ENCODE measurements at regions not wholly inside any gene's neighbourhood (a gene's known extent, or its start where the extent isn't known, plus 50 kb on each side); places are given as distances from the start of the nearest gene placed in this dataset. TPM values are rescaled to one million over a fixed set of nuclear protein-coding genes. Genes with fewer than 3 reads are reported as not detected.

DNA sequence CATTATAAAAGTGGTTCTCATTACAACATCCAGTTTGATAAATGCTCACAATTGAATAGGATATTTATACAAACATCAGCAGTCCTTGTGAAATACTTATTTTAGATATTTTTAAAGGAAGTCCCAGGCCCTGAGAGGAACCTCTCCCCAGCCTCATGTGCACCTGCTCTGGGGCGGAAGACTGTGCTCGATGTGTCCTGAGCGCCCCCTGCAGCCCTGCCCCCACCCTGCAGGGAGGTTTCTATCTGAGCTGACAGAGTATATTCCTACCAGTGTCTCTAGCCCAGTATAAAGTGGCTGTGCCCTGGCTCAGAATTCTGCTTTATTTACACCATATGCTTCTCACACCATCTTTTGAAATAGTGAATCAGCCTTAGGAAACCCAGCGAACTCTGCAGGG lies 1349.1 kb downstream of the TMEM121 start:
- Histone ChIP-seq H3K36me3 (no peaks in the 10 kb centered on the region), H3K9me3 (no peaks in the 10 kb centered on the region), H3K27ac (no peak overlapping the region), H3K4me1 (no peaks in the 10 kb centered on the region), H3K4me3 (no peak overlapping the region), H3K27me3 (peaks cover 0 to 13% of the 10 kb centered on the region in 2 donors)
- no peak for DNase-seq
- intact Hi-C loops (cut with DNase I; ENCODE audit: low total_unique reads) = no loop called here
- TF ChIP-seq, protein P1, sequence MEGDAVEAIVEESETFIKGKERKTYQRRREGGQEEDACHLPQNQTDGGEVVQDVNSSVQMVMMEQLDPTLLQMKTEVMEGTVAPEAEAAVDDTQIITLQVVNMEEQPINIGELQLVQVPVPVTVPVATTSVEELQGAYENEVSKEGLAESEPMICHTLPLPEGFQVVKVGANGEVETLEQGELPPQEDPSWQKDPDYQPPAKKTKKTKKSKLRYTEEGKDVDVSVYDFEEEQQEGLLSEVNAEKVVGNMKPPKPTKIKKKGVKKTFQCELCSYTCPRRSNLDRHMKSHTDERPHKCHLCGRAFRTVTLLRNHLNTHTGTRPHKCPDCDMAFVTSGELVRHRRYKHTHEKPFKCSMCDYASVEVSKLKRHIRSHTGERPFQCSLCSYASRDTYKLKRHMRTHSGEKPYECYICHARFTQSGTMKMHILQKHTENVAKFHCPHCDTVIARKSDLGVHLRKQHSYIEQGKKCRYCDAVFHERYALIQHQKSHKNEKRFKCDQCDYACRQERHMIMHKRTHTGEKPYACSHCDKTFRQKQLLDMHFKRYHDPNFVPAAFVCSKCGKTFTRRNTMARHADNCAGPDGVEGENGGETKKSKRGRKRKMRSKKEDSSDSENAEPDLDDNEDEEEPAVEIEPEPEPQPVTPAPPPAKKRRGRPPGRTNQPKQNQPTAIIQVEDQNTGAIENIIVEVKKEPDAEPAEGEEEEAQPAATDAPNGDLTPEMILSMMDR (IDR thresholded peaks at IDR 0.05) = no peak
- no peak for TF ChIP-seq POLR2A (IDR thresholded peaks at IDR 0.05)

DNA sequence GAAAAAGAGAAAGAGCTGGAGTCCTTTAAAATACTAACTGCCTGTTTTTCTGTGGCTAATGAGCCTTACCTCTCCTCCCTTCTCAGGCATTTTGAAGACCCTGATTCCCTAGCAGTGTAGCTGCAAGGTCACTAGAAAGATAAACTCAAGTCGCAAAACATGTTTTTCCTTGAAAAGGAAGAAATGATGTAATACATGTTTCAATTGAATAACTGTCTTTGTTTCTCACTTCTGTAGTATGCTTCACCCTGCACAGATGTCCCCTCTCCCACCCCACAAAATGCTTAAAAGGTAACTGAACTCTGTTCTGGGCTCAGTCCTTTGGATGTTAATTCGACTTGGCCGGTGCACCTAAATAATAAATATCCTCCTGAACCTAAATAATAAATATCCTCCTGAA lies 1350.3 kb downstream of the TMEM121 start:
- Histone ChIP-seq H3K9me3 (no peaks in the 10 kb centered on the region), H3K4me1 (no peaks in the 10 kb centered on the region), H3K27ac (no peak overlapping the region), H3K4me3 (no peak overlapping the region), H3K27me3 (peaks cover 0 to 13% of the 10 kb centered on the region in 2 donors), H3K36me3 (no peaks in the 10 kb centered on the region)
- intact Hi-C loops (cut with DNase I; ENCODE audit: low total_unique reads) = no loop called here
- TF ChIP-seq POLR2A (IDR thresholded peaks at IDR 0.05) = no peak
- TF ChIP-seq, protein P1 (IDR thresholded peaks at IDR 0.05) = no peak
- no peak for DNase-seq

DNA sequence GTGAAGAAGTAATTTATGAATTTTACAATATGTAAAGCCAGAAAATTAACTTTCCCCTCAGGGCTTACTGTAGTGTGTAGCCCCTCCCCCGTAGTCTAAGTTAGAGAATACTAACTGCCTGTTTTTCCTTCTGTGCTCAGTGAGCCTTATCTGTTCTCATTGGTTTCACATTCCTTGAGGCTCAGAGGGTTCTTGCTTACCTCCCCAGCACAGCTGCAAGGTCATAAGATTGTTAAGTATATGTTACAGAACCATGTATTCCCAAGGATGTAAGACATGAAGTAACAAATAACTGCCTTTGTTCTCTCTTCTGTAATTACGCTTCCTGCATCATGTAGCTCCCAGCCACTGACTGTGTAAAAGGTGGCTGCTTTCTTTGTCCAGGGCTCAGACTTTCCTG lies 1351.1 kb downstream of the TMEM121 start:
- TF ChIP-seq POLR2A (IDR thresholded peaks at IDR 0.05) = no peak
- TF ChIP-seq, protein P1 (IDR thresholded peaks at IDR 0.05) = no peak
- no peak for DNase-seq
- Histone ChIP-seq H3K27me3 (peaks cover 0 to 13% of the 10 kb centered on the region in 2 donors), H3K9me3 (no peaks in the 10 kb centered on the region), H3K4me1 (no peaks in the 10 kb centered on the region), H3K27ac (no peak overlapping the region), H3K36me3 (no peaks in the 10 kb centered on the region), H3K4me3 (no peak overlapping the region)
- intact Hi-C loops (cut with DNase I; ENCODE audit: low total_unique reads) = no loop called here

DNA sequence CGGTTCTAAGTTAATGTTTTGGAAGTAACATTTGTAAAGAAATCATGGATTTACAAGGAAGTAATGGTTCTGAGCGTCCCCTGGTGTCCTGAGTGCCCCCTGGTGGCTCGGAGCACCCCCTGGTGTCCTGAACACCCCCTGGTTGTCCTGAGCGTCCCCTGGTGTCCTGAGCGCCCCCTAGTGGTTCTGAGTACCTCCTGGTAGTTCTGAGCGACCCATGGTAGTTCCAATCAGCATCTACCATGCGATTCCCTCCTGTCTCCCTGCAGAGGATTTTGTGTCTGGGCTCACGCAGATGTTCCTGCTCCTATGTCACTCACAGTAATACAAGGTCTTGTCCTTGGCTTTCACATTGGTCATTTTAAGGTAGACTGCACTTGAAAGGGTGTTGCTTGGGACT lies 1352.9 kb downstream of the TMEM121 start:
- intact Hi-C loops (cut with DNase I; ENCODE audit: low total_unique reads) = no loop called here
- Histone ChIP-seq H3K9me3 (no peaks in the 10 kb centered on the region), H3K4me1 (no peaks in the 10 kb centered on the region), H3K36me3 (no peaks in the 10 kb centered on the region), H3K27me3 (peaks cover 0 to 8% of the 10 kb centered on the region in 2 donors), H3K4me3 (no peak overlapping the region), H3K27ac (no peak overlapping the region)
- no peak for DNase-seq
- TF ChIP-seq, protein P1 (IDR thresholded peaks at IDR 0.05) = no peak
- no peak for TF ChIP-seq POLR2A (IDR thresholded peaks at IDR 0.05)

DNA sequence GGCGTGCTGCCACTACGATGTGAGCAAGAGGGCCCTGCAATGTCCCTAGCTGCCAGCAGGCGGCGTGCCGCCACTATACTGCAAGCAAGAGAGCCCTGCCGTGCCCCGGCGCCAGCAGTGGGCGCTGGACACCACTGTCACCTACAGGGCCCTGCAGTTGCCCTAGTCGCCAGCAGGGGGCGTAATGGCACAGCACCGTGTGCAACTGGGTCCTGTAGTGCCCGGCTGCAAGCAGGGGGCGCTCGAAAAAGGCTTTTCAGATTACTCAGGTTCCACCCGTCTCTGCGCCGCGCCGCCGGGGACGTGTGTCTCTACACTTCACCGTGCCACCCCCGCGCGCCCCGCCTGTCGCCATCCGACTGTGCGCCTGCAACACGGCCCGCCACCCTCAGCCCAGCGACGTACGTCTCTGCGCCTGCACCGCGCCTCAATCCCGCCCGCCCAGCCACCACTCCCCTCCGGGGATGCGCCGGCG lies 1356.9 kb downstream of the TMEM121 start:
- DNase-seq = no peak
- H3K36me3 ChIP-seq = no peaks in the 10 kb centered on the region
- no peaks in the 10 kb centered on the region for H3K9me3 ChIP-seq
- H3K4me3 ChIP-seq = no peak overlapping the region
- no peaks in the 10 kb centered on the region for H3K27me3 ChIP-seq
- no peaks in the 10 kb centered on the region for H3K4me1 ChIP-seq
- intact Hi-C loops (cut with DNase I; ENCODE audit: low total_unique reads) = no loop called here
- TF ChIP-seq, protein P1 (IDR thresholded peaks at IDR 0.05) = no peak
- no peak for TF ChIP-seq POLR2A (IDR thresholded peaks at IDR 0.05)
- H3K27ac ChIP-seq = no peak overlapping the region

Small RNAs in the stretch of these regions (microRNA-seq; reads per million reads assigned to microRNA genes)
- gene MIR4507 (ENCODE audit: borderline microRNAs expressed, borderline replicate concordance) (not detected), gene MIR4537 (ENCODE audit: borderline microRNAs expressed, borderline replicate concordance) (not detected), gene MIR4538 (ENCODE audit: borderline microRNAs expressed, borderline replicate concordance) (not detected), gene MIR4539 (ENCODE audit: borderline microRNAs expressed, borderline replicate concordance) (not detected), gene MIR5195 (ENCODE audit: borderline microRNAs expressed, borderline replicate concordance) (not detected), gene MIR8071-1 (ENCODE audit: borderline microRNAs expressed, borderline replicate concordance) (not detected), gene MIR8071-2 (ENCODE audit: borderline microRNAs expressed, borderline replicate concordance) (not detected)

Small RNAs in the stretch of these regions (small RNA-seq; reads per million reads assigned to genes)
- gene AC244452.1 (not detected), gene IGHD1-1 (not detected), gene IGHD1-14 (not detected), gene IGHD1-20 (not detected), gene IGHD1-26 (not detected), gene IGHD1-7 (not detected), gene IGHD2-15 (not detected), gene IGHD2-2 (not detected), gene IGHD2-21 (not detected), gene IGHD2-8 (not detected), gene IGHD3-10 (not detected), gene IGHD3-16 (not detected), gene IGHD3-22 (not detected), gene IGHD3-3 (not detected), gene IGHD3-9 (not detected), gene IGHD4-11 (not detected), gene IGHD4-17 (not detected), gene IGHD4-23 (not detected), gene IGHD4-4 (not detected), gene IGHD5-12 (not detected), gene IGHD5-18 (not detected), gene IGHD5-24 (not detected), gene IGHD5-5 (not detected), gene IGHD6-13 (not detected), gene IGHD6-19 (not detected), gene IGHD6-25 (not detected), gene IGHD6-6 (not detected), gene IGHD7-27 (not detected), gene IGHJ1 (not detected), gene IGHJ1P (not detected), gene IGHJ2 (not detected), gene IGHJ2P (not detected), gene IGHJ3 (not detected), gene IGHJ3P (not detected), gene IGHJ4 (not detected), gene IGHJ5 (not detected), gene IGHJ6 (not detected), gene IGHV1-12 (not detected), gene IGHV1-14 (not detected), gene IGHV3-19 (not detected), gene IGHV3-57 (not detected), gene IGHV3-76 (not detected), gene IGHV5-78 (not detected), gene IGHV7-40 (not detected), gene IGHVII-1-1 (not detected), gene IGHVII-15-1 (not detected), gene IGHVII-22-1 (not detected), gene IGHVII-28-1 (not detected), gene IGHVII-33-1 (not detected), gene IGHVII-40-1 (not detected), gene IGHVII-44-2 (not detected), gene IGHVII-46-1 (not detected), gene IGHVII-49-1 (not detected), gene IGHVII-51-2 (not detected), gene IGHVII-53-1 (not detected), gene IGHVII-60-1 (not detected), gene IGHVII-62-1 (not detected), gene IGHVII-67-1 (not detected), gene IGHVII-74-1 (not detected), gene IGHVII-78-1 (not detected), gene IGHVIII-11-1 (not detected), gene IGHVIII-13-1 (not detected), gene IGHVIII-2-1 (not detected), gene IGHVIII-22-2 (not detected), gene IGHVIII-25-1 (not detected), gene IGHVIII-26-1 (not detected), gene IGHVIII-38-1 (not detected), gene IGHVIII-5-1 (not detected), gene IGHVIII-5-2 (not detected), gene IGHVIII-67-2 (not detected), gene IGHVIII-67-3 (not detected), gene IGHVIII-67-4 (not detected), gene IGHVIII-76-1 (not detected), gene IGHVIII-82 (not detected), gene MIR4507 (not detected), gene MIR4537 (not detected), gene MIR4538 (not detected), gene MIR4539 (not detected), gene MIR5195 (not detected), gene MIR8071-1 (not detected), gene MIR8071-2 (not detected), gene RNA5SP389 (not detected)
